Colonic mucosa (tissue), 4 donors: ENCODE measurements at regions not wholly inside any gene's neighbourhood (a gene's known extent, or its start where the extent isn't known, plus 50 kb on each side); places are given as distances from the start of the nearest gene placed in this dataset.

Source experiments
- DNase-seq: peaks from one replicate; pipeline ENCODE4 v3.0.0-alpha.2; 2020
- H3K27ac ChIP-seq: fragments of 200-600 bp; one replicate; pipeline ENCODE4 v1.8.0; 2021
- H3K27me3 ChIP-seq: fragments of 200-600 bp; one replicate; pipeline ENCODE4 v1.8.0; 2021
- H3K36me3 ChIP-seq: fragments of 200-600 bp; one replicate; pipeline ENCODE4 v1.8.0; 2021
- H3K4me1 ChIP-seq: fragments of 200-600 bp; one replicate; pipeline ENCODE4 v1.8.0; 2021; ENCODE audit warnings: mild to moderate bottlenecking
- H3K4me3 ChIP-seq: fragments of 200-600 bp; one replicate; pipeline ENCODE4 v1.8.0; 2021
- H3K9ac ChIP-seq, 2 donors: one replicate each; pipeline ENCODE4 v1.7.0; 2013; ENCODE audit warnings: control low read depth in 2 of 2, low read depth in 2 of 2, low read length in 2 of 2
- H3K9me3 ChIP-seq: fragments of 200-600 bp; one replicate; pipeline ENCODE4 v1.8.0; 2021
- CTCF ChIP-seq: fragments of 200-600 bp; IDR thresholded peaks from one replicate; pipeline ENCODE4 v1.8.0; 2022; ENCODE audit warnings: antibody characterized with exemption, mild to moderate bottlenecking
- intact Hi-C: fragments of 100-400 bp; cut with DNase I; formaldehyde crosslinking; loops from one replicate; pipeline ENCODE4 v1.14.1; 2022
- donor health status: healthy.
- donor health status: DM: no; HTN: no; CAD: no.
- donor health status: DM: no; HTN: no; CAD: no.

DNA sequence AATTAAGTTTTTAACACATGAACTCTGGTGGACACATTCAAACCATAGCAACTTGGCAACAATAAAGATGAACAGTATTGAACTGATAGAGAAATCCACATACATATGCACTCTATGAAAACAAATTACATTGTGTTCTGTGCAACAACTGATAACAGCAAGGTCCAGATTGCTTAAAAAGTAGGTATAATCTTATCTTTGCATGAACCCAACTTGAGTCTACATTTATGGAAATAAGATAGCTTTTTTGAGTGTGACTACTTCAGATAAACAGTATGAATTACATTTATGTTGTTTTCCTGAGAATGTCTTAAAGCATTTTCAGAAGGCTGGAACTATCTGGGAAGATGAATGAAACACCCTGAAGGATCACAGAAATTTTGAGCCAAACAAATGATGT, 212.6 kb upstream of the GK2 start:
- Histone ChIP-seq H3K4me1 (no peaks in the 10 kb centered on the region), H3K27ac (no peak overlapping the region), H3K27me3 (no peaks in the 10 kb centered on the region), H3K9me3 (no peaks in the 10 kb centered on the region), H3K9ac (no peak overlapping the region), H3K4me3 (no peak overlapping the region), H3K36me3 (no peaks in the 10 kb centered on the region)
- DNase-seq = no peak
- TF ChIP-seq CTCF = no peak
- intact Hi-C loops = no loop called here

DNA sequence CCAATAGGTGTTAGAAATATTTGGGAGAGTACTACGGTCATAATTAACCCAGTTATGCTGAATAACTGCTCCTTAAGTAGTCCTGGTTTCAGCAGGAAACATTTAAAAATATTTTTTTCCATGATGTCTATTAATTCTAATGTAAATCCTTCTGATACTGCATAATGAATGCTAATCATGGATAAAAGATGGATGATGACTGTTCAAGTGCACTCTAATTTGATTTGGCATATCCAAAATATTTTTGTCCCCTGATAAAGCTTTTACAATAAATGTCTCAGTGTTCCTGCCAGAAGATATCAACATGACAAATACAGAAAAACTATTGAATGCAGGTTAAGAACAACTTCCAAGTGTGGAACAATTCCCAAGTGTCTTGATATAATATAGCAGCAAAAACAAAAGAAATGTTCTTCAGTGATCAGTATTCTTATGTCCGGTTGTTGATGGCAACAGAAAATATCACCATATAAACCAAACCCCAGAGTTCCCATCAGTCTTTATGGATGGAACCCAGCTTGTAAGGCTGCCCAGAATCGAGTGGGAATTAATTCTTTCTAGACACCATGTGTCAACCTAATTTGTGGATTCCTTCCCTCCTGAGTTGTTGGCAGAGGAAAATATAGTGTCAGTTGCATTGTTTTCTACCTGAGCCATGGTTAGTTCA, 205.4 kb upstream of the GK2 start:
- no peak overlapping the region for H3K9ac ChIP-seq
- H3K27me3 ChIP-seq = no peaks in the 10 kb centered on the region
- H3K27ac ChIP-seq = no peak overlapping the region
- no peaks in the 10 kb centered on the region for H3K4me1 ChIP-seq
- no peak overlapping the region for H3K4me3 ChIP-seq
- TF ChIP-seq CTCF = no peak
- intact Hi-C loops = no loop called here
- H3K36me3 ChIP-seq = no peaks in the 10 kb centered on the region
- no peak for DNase-seq
- no peaks in the 10 kb centered on the region for H3K9me3 ChIP-seq

DNA sequence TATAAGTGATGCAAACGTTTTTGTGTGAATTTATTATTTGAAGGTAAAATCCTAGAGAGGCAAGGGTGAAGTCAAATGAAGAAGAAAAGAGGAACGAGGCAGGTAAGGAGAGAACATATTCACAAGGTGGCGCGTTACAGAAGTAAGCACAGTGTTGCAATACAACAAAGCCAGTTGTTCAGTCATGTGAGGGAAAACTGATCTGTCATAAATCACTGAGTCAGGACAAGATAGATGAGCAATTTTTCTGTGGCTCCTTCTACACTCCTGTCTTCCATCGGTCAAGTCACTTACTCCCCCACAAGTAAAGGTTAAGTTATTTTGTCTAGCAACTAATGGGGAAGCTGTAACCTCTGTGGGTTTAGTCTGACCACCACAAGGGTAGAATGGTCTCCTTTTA, 203.0 kb upstream of the GK2 start:
- H3K4me1 ChIP-seq = no peaks in the 10 kb centered on the region
- no peak overlapping the region for H3K27ac ChIP-seq
- TF ChIP-seq CTCF = no peak
- no peaks in the 10 kb centered on the region for H3K36me3 ChIP-seq
- DNase-seq = no peak
- no peak overlapping the region for H3K4me3 ChIP-seq
- no peaks in the 10 kb centered on the region for H3K9me3 ChIP-seq
- no peak overlapping the region for H3K9ac ChIP-seq
- intact Hi-C loops = no loop called here
- no peaks in the 10 kb centered on the region for H3K27me3 ChIP-seq

DNA sequence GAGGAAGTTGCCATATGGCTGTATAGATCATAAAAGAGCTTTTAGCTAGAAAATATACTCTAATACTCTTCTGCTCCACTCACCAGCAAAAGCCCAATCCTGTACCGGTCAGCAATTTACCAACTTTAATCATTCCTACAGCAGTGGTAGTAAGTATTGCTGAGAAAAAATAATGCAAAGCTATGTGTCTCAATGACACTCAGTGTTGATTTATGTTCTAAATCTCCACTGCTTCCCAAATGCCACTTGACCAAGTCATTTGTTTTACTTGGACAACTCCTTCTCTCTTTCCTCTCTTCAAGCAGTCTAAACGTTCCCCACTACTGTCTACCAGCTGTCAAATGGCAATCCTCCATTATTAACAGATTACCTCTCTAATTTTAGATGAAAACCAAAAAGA, 201.8 kb upstream of the GK2 start:
- H3K27ac ChIP-seq = no peak overlapping the region
- intact Hi-C loops = no loop called here
- no peak for TF ChIP-seq CTCF
- no peaks in the 10 kb centered on the region for H3K9me3 ChIP-seq
- no peak overlapping the region for H3K4me3 ChIP-seq
- H3K9ac ChIP-seq = no peak overlapping the region
- no peaks in the 10 kb centered on the region for H3K4me1 ChIP-seq
- no peaks in the 10 kb centered on the region for H3K27me3 ChIP-seq
- DNase-seq = no peak
- H3K36me3 ChIP-seq = no peaks in the 10 kb centered on the region

GRCh38 chr4:79607979-79608378, 200.0 kb upstream of the GK2 start:
- Histone ChIP-seq H3K4me1 (no peaks in the 10 kb centered on the region), H3K36me3 (no peaks in the 10 kb centered on the region), H3K9me3 (no peaks in the 10 kb centered on the region), H3K27me3 (no peaks in the 10 kb centered on the region), H3K4me3 (no peak overlapping the region), H3K9ac (no peak overlapping the region), H3K27ac (no peak overlapping the region)
- TF ChIP-seq CTCF = no peak
- intact Hi-C loops = no loop called here
- DNase-seq = no peak
